SJSA1 (cell line): ENCODE measurements at regions not wholly inside any gene's neighbourhood (a gene's known extent, or its start where the extent isn't known, plus 50 kb on each side); places are given as distances from the start of the nearest gene placed in this dataset.

Experiments
- DNase-seq, 2 experiments: peaks; one replicate each; pipeline ENCODE4 v3.0.0-alpha.2; 2015 to 2020; ENCODE audit warnings: low spot score in 2 of 2, low read depth in 1 of 2
- H3K27ac ChIP-seq: fragments of 250-450 bp; sonication (Bioruptor Pico); 2 replicates; pipeline ENCODE4 v1.5.1; 2020; ENCODE audit warnings: mild to moderate bottlenecking, moderate library complexity
- H3K27me3 ChIP-seq: fragments of 250-450 bp; sonication (Bioruptor Pico); replicated peaks from 2 replicates; pipeline ENCODE4 v1.5.1; 2020; ENCODE audit warnings: mild to moderate bottlenecking, moderate library complexity
- H3K36me3 ChIP-seq: fragments of 250-450 bp; sonication (Bioruptor Pico); 2 replicates; pipeline ENCODE4 v1.5.1; 2020; ENCODE audit warnings: mild to moderate bottlenecking
- H3K4me1 ChIP-seq: fragments of 250-450 bp; sonication (Bioruptor Pico); replicated peaks from 2 replicates; pipeline ENCODE4 v1.6.1; 2021; ENCODE audit warnings: mild to moderate bottlenecking
- H3K4me3 ChIP-seq: fragments of 250-450 bp; sonication (Bioruptor Pico); 2 replicates; pipeline ENCODE4 v1.5.1; 2020; ENCODE audit warnings: mild to moderate bottlenecking
- H3K9me3 ChIP-seq: fragments of 250-450 bp; sonication (Bioruptor Pico); replicated peaks from 2 replicates; pipeline ENCODE4 v1.5.1; 2020; ENCODE audit warnings: mild to moderate bottlenecking

DNA sequence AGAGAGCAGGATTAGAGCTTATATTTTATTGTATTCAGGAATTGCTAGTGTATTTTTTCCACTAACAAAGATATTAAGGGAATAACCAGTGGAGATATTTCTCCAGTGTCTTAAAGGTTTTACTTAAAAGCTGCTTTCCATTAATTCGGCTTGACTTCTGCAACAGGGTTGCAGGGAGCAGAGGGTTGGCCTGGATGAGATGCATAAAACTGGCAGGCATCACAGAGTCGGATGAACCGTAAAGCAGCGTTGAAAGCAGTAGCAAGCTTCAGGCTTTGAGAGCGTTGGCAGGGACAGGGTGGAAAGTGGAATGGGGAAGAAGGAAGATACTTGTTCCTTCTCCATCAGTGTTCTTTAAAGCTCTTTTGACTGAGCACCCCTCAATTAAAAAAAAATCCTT, 237.2 kb downstream of the LMO4 start:
- Histone ChIP-seq H3K27ac (no peak overlapping the region), H3K36me3 (no peaks in the 10 kb centered on the region), H3K9me3 (no peaks in the 10 kb centered on the region), H3K27me3 (no peaks in the 10 kb centered on the region), H3K4me3 (no peak overlapping the region), H3K4me1 (no peaks in the 10 kb centered on the region)
- DNase-seq = no peak

DNA sequence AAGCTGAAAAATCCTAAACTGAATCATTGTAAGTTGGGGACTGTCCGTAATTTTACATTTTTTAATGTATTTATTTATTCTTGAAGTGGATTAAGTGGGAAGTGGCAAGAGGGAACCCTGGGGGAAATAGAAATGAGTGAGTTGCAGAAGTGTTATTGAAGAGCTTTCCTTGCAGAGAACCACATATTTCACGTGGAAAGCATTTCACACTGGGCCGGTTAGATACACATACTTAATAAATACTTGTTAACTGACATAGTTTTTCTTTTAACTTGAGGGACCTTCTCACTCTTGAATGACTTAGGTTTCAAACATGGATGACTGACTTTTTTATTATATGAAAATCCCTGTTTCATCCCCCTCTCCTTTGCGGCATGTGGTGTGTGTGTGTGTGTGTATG, 239.3 kb downstream of the LMO4 start:
- Histone ChIP-seq H3K27ac (no peak overlapping the region), H3K36me3 (no peaks in the 10 kb centered on the region), H3K27me3 (no peaks in the 10 kb centered on the region), H3K4me3 (no peak overlapping the region), H3K4me1 (no peaks in the 10 kb centered on the region), H3K9me3 (no peaks in the 10 kb centered on the region)
- no peak for DNase-seq

DNA sequence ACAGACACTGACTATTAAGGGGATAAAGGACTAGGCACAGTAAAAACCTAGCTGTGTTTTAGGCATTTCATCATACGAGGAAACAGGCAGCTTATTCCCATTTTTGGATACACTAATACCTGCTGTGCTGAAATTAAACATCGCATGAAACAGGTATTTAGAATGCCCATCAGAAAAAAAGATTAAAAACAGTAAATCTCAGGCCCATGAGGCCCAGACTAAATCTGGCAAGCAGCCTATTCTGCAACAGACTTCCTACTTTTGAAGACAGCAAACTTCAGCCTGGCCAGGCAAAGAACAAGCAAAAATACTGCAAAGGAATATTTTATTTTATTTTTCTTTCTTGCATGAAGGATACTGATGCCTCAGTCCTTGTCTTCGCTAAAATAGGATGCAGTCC, 240.2 kb downstream of the LMO4 start:
- no peak for DNase-seq
- Histone ChIP-seq H3K9me3 (no peaks in the 10 kb centered on the region), H3K27me3 (no peaks in the 10 kb centered on the region), H3K36me3 (no peaks in the 10 kb centered on the region), H3K4me1 (no peaks in the 10 kb centered on the region), H3K4me3 (no peak overlapping the region), H3K27ac (no peak overlapping the region)

GRCh38 chr1:87572008-87572407, 243.3 kb downstream of the LMO4 start:
- H3K27me3 ChIP-seq = no peaks in the 10 kb centered on the region
- H3K4me1 ChIP-seq = no peaks in the 10 kb centered on the region
- no peaks in the 10 kb centered on the region for H3K9me3 ChIP-seq
- no peak overlapping the region for H3K27ac ChIP-seq
- no peak for DNase-seq
- H3K36me3 ChIP-seq = no peaks in the 10 kb centered on the region
- H3K4me3 ChIP-seq = no peak overlapping the region

DNA sequence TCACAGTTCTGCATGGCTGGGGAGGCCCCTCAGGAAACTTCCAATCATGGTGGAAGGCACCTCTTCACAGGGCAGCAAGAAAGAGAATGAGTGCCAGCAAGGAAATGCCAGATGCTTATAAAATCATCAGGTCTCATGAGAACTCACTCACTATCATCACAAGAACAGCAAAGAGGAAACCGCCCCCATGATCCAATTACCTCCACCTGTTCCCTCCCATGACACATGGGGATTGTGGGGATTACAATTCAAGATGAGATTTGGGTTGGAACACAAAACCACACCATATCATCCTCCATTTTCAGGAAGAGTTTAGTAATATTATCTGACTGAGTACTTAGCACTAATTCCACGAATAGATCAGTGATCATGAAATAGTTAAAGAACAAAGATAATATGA, 244.2 kb downstream of the LMO4 start:
- H3K27ac ChIP-seq = no peak overlapping the region
- no peaks in the 10 kb centered on the region for H3K27me3 ChIP-seq
- H3K9me3 ChIP-seq = no peaks in the 10 kb centered on the region
- DNase-seq = no peak
- no peak overlapping the region for H3K4me3 ChIP-seq
- no peaks in the 10 kb centered on the region for H3K4me1 ChIP-seq
- no peaks in the 10 kb centered on the region for H3K36me3 ChIP-seq

- Histone ChIP-seq H3K4me1 (no peaks in the 10 kb centered on the region), H3K27me3 (no peaks in the 10 kb centered on the region), H3K4me3 (no peak overlapping the region), H3K9me3 (no peaks in the 10 kb centered on the region), H3K36me3 (no peaks in the 10 kb centered on the region), H3K27ac (no peak overlapping the region)
- DNase-seq = no peak
Observed at GRCh38 chr1:87575528-87575927, 246.8 kb downstream of the LMO4 start.

DNA sequence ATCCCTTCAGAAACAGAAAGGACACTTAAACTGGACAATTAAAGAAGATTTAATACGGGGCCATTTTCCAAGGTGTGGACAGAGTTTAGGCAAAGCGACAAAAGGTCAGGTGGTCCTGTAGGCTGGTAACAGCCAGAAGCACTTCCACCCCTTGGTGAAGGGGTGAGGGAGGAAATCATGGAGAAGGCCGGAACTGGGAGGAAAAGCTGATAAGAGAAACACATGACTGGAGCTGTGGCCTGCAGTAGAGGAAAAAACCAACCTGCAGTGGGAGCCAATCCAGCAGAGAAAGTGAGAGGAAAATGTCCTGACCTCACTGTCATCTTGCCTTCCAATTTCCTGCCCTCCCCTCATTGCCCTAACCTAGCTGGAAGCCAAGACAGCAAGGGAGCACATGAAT, 249.8 kb downstream of the LMO4 start:
- no peaks in the 10 kb centered on the region for H3K4me1 ChIP-seq
- DNase-seq = no peak

GRCh38 chr1:87583459-87583858, 254.8 kb downstream of the LMO4 start:
- Histone ChIP-seq H3K9me3 (no peaks in the 10 kb centered on the region), H3K36me3 (no peaks in the 10 kb centered on the region), H3K27me3 (no peaks in the 10 kb centered on the region), H3K4me1 (no peaks in the 10 kb centered on the region), H3K27ac (no peak overlapping the region), H3K4me3 (no peak overlapping the region)
- no peak for DNase-seq

More for the DNA sequence above, 249.8 kb downstream of the LMO4 start:
- Histone ChIP-seq H3K27me3 (no peaks in the 10 kb centered on the region), H3K36me3 (no peaks in the 10 kb centered on the region), H3K4me3 (no peak overlapping the region), H3K27ac (no peak overlapping the region), H3K9me3 (no peaks in the 10 kb centered on the region)

DNA sequence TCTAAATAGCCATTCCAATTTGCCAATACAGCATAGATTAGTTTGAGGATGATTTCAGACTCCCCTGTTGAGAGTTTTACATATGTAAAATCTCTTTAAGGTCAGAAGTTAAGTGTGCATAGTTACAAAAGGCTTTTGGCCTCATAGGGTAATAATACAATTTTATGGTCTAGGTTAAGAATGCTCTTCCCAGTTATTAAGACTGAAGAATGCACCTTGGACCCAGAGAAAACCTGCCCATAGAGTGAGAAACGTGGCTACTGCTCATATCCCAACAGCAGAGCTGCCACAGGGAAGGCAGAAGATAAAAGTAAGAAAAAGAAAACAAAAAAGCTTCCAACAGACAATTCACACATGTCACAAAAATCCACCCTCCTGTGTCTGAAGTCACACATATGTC, 255.9 kb downstream of the LMO4 start:
- Histone ChIP-seq H3K36me3 (no peaks in the 10 kb centered on the region), H3K27ac (no peak overlapping the region), H3K27me3 (no peaks in the 10 kb centered on the region), H3K4me1 (no peaks in the 10 kb centered on the region), H3K4me3 (no peak overlapping the region), H3K9me3 (no peaks in the 10 kb centered on the region)
- DNase-seq = no peak

GRCh38 chr1:87586501-87586900, 257.8 kb downstream of the LMO4 start:
- DNase-seq = no peak
- Histone ChIP-seq H3K27me3 (no peaks in the 10 kb centered on the region), H3K9me3 (no peaks in the 10 kb centered on the region), H3K4me1 (no peaks in the 10 kb centered on the region), H3K36me3 (no peaks in the 10 kb centered on the region), H3K4me3 (no peak overlapping the region), H3K27ac (no peak overlapping the region)

DNA sequence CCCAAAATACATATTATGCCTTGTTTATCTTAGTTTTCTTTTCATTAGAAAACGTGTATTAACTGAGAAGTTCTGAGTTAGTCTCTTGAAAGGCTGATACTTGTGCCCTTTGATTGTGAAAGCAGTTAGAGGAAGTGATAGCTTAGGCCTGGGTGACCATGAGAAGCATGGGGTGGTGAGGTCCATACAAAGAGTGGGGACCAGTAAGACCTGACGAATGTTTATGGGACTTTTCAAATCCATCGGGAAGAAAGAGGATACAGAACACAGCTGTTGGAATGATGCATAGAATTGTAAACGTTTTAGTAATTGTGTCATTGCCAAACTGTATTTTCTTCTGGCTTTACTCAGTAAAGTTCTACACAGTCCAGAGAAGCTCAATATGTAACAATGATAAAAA, 259.8 kb downstream of the LMO4 start:
- Histone ChIP-seq H3K9me3 (no peaks in the 10 kb centered on the region), H3K27me3 (no peaks in the 10 kb centered on the region), H3K36me3 (no peaks in the 10 kb centered on the region), H3K4me3 (no peak overlapping the region), H3K4me1 (no peaks in the 10 kb centered on the region), H3K27ac (no peak overlapping the region)
- DNase-seq = no peak

DNA sequence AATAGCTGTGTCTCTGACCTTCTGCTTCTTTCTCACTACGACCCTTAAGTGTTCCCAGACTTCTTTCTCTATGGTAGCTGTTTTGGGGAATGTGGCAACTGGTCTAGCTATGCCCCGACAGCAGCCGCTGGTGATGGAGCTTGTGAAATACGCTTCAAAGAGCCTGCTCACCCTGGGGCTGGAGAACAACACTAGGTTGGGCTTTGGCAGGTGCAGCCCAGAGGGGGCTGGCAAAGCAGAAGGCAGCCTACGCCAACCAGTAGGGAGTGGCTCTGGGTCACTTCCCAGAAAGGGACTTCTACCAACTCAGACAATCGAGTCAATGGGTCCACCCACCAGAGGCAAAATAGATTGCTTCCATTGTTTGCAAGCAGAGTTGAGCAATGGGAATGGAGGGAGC, 262.8 kb downstream of the LMO4 start:
- no peak for DNase-seq
- no peak overlapping the region for H3K4me3 ChIP-seq
- H3K4me1 ChIP-seq = no peaks in the 10 kb centered on the region
- no peak overlapping the region for H3K27ac ChIP-seq
- no peaks in the 10 kb centered on the region for H3K9me3 ChIP-seq
- no peaks in the 10 kb centered on the region for H3K36me3 ChIP-seq
- no peaks in the 10 kb centered on the region for H3K27me3 ChIP-seq

GRCh38 chr1:87592156-87592555, 263.5 kb downstream of the LMO4 start:
- Histone ChIP-seq H3K4me3 (no peak overlapping the region), H3K27me3 (no peaks in the 10 kb centered on the region), H3K4me1 (no peaks in the 10 kb centered on the region), H3K36me3 (no peaks in the 10 kb centered on the region), H3K27ac (no peak overlapping the region), H3K9me3 (no peaks in the 10 kb centered on the region)
- DNase-seq = no peak

DNA sequence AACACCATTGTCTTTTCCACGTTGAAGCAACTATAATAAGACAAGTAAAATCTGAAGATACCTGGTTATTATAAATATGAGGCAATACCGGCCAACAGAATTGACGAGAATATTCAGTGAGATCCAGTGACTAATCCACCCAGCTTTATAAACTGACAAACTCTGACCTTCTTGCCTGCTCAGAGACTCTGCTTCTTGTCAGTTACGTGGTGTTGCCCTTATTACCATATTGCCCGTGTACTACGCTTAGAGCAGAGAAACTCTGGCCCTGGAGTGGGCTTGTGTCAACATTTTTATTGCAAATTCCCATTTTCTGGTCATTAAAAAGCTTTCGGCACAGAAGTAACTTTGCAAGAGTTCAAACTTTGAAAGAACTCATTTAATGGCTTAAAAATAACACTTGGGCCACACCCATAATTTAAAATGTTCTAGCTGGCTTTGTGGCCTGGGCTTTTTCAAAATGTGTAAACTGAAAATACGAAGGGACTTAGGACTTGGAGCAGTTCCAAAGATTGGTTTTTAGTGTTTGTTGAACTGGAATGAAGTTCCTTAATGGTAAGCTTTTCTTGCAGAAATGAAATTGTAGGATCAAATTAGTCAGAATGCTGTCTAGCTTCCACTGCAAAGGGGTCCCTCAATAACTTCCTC, 266.2 kb downstream of the LMO4 start:
- DNase-seq = no peak
- Histone ChIP-seq H3K36me3 (no peaks in the 10 kb centered on the region), H3K27ac (no peak overlapping the region), H3K9me3 (no peaks in the 10 kb centered on the region), H3K27me3 (no peaks in the 10 kb centered on the region), H3K4me1 (no peaks in the 10 kb centered on the region), H3K4me3 (no peak overlapping the region)

DNA sequence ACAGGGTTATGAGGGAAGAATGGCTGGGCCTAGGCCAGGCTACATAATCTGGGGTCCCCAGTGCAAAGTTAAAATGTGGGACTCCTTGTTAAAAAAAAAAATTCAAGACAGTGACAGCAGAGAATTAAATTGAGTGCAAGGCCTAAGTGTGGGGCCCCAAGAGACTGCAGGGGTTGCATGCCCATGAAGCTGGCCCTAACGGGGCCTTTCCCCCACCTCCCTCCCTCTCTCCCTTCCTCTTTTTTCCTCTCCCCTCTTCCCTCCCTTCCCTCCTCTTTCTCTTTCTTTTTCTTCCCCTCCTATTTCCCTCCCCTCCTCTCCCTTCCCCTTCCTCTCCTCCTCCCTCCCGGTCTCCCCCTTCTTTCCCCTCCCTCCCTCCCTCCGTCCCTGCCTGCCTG, 266.7 kb downstream of the LMO4 start:
- DNase-seq = no peak
- H3K36me3 ChIP-seq = no peaks in the 10 kb centered on the region
- H3K4me3 ChIP-seq = no peak overlapping the region
- H3K4me1 ChIP-seq = no peaks in the 10 kb centered on the region
- no peaks in the 10 kb centered on the region for H3K27me3 ChIP-seq
- no peaks in the 10 kb centered on the region for H3K9me3 ChIP-seq
- H3K27ac ChIP-seq = no peak overlapping the region
